ENCODE measurements at regions not wholly inside any gene's neighbourhood (a gene's known extent, or its start where the extent isn't known, plus 50 kb on each side); places are given as distances from the start of the nearest gene placed in this dataset.

DNA sequence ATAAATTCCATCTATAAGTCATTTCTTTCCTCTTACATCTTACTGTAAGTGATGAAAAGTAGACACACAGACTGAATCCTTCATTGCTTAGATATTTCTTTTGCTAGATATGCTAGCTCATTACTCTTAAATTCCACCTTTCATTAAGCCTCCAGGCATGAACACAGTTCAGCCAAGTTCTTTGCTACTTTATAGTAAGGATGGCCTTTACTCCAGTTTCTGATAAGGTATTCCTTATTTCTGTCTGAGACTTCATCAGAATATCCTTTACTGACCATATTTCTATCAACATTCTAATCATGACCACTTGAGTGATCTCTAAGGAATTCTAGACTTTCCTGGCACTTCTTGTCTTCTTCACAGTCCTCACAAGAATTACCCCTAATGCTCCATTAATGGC, 191.7 kb upstream of the KCTD3 start (continued):
- TF ChIP-seq, protein P1, sequence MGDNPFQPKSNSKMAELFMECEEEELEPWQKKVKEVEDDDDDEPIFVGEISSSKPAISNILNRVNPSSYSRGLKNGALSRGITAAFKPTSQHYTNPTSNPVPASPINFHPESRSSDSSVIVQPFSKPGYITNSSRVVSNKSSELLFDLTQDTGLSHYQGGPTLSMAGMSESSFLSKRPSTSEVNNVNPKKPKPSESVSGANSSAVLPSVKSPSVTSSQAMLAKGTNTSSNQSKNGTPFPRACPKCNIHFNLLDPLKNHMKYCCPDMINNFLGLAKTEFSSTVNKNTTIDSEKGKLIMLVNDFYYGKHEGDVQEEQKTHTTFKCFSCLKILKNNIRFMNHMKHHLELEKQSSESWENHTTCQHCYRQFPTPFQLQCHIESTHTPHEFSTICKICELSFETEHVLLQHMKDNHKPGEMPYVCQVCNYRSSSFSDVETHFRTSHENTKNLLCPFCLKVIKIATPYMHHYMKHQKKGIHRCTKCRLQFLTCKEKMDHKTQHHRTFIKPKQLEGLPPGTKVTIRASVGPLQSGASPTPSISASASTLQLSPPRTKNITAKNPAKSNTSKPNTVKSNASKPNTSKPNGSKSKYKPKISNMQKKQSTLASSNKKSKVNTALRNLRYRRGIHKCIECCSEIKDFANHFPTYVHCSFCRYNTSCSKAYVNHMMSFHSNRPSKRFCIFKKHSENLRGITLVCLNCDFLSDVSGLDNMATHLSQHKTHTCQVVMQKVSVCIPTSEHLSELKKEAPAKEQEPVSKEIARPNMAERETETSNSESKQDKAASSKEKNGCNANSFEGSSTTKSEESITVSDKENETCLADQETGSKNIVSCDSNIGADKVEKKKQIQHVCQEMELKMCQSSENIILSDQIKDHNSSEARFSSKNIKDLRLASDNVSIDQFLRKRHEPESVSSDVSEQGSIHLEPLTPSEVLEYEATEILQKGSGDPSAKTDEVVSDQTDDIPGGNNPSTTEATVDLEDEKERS (tag by site-specific recombination; IDR thresholded peaks at IDR 0.05) = no peak
- TF ChIP-seq ZNF221 (tag by site-specific recombination; IDR thresholded peaks at IDR 0.05; ENCODE audit: borderline replicate concordance) (no peak), ZNF423 (tag by site-specific recombination; IDR thresholded peaks at IDR 0.05) (no peak), REST (tag by site-specific recombination; IDR thresholded peaks at IDR 0.05) (no peak), ZNF639 (tag by site-specific recombination; IDR thresholded peaks at IDR 0.05) (no peak), KLF7 (tag by site-specific recombination; IDR thresholded peaks at IDR 0.05; ENCODE audit: borderline replicate concordance) (no peak), ZNF26 (tag by site-specific recombination; IDR thresholded peaks at IDR 0.05) (no peak)

DNA sequence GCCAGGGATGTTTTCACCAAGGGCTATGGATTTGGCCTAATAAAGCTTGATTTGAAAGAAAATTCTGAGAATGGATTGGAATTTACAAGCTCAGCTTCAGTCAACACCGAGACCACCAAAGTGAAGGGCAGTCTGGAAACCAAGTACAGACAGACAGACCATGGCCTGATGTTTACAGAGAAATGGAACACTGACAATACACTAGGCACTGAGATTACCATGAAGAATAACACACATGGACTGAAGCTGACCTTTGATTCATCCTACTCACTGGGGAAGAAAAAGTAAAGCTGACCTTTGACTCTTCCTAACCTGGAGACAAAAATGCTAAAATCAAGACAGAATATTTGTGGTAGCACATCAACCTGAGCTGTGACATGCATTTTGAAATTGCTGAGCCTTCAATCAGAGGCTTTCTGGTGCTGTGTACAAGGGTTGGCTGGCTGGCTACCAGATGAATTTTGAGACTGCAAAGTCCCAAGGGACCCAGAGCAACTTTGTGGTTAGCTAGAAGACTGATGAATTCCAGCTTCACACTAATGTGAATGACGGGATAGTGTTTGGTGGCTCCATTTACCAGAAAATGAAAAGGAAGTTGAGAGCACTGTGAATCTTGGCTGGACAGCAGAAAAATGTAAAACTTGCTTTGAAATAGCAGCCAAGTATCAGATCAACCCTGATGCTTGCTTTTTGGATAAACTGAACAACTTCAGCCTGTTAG, 190.4 kb upstream of the KCTD3 start:
- CTCF ChIA-PET = no interaction called here
- no peaks in the 10 kb centered on the region for H3K9me3 ChIP-seq (ENCODE audit: control insufficient read depth, insufficient read depth, low read depth, low read length)
- no peak overlapping the region for H3K27ac ChIP-seq (ENCODE audit: extremely low read depth, low read depth, low read length)
- TF ChIP-seq ZNF184 (tag by site-specific recombination; IDR thresholded peaks at IDR 0.05) = no peak
- no peak for TF ChIP-seq ZNF266 (tag by site-specific recombination; IDR thresholded peaks at IDR 0.05; ENCODE audit: low read depth)
- TF ChIP-seq ZNF670 (tag by site-specific recombination; IDR thresholded peaks at IDR 0.05; ENCODE audit: low read depth) = no peak
- no peak for TF ChIP-seq ZNF664 (tag by site-specific recombination; IDR thresholded peaks at IDR 0.05)
- TF ChIP-seq ZNF48 (tag by site-specific recombination; IDR thresholded peaks at IDR 0.05) = no peak
- no peaks in the 10 kb centered on the region for H3K36me3 ChIP-seq (ENCODE audit: control insufficient read depth in 2 of 2, insufficient read depth in 1 of 2, low read length in 2 of 2)
- H3K4me3 ChIP-seq (ENCODE audit: low read depth, low read length) = no peak overlapping the region
- H3K4me1 ChIP-seq (ENCODE audit: control insufficient read depth, insufficient read depth, low read length) = no peaks in the 10 kb centered on the region
- POLR2A ChIA-PET = no interaction called here

- POLR2A ChIA-PET = no interaction called here
- CTCF ChIA-PET = no interaction called here
- no peaks in the 10 kb centered on the region for H3K9me3 ChIP-seq (ENCODE audit: control insufficient read depth, insufficient read depth, low read depth, low read length)
- no peaks in the 10 kb centered on the region for H3K4me1 ChIP-seq (ENCODE audit: control insufficient read depth, insufficient read depth, low read length)
- no peaks in the 10 kb centered on the region for H3K36me3 ChIP-seq (ENCODE audit: control insufficient read depth in 2 of 2, insufficient read depth in 1 of 2, low read length in 2 of 2)
- no peak overlapping the region for H3K4me3 ChIP-seq (ENCODE audit: low read depth, low read length)
- H3K27ac ChIP-seq (ENCODE audit: extremely low read depth, low read depth, low read length) = no peak overlapping the region
- TF ChIP-seq ZNF701 (tag by site-specific recombination; IDR thresholded peaks at IDR 0.05) (no peak), ZNF311 (tag by site-specific recombination; IDR thresholded peaks at IDR 0.05; ENCODE audit: borderline replicate concordance) (no peak), ZNF133 (tag by site-specific recombination; IDR thresholded peaks at IDR 0.05) (no peak), ZFP69B (tag by site-specific recombination; IDR thresholded peaks at IDR 0.05) (no peak), ZNF155 (tag by site-specific recombination; IDR thresholded peaks at IDR 0.05) (no peak), ZNF623 (tag by site-specific recombination; IDR thresholded peaks at IDR 0.05) (no peak), ZNF610 (tag by site-specific recombination; IDR thresholded peaks at IDR 0.05; ENCODE audit: borderline replicate concordance) (no peak), SP2 (tag by site-specific recombination; IDR thresholded peaks at IDR 0.05) (no peak), YY1 (tag by site-specific recombination; IDR thresholded peaks at IDR 0.05) (no peak), ZNF416 (tag by site-specific recombination; IDR thresholded peaks at IDR 0.05) (no peak), ZNF114 (tag by site-specific recombination; IDR thresholded peaks at IDR 0.05) (no peak), ZBTB48 (tag by site-specific recombination; IDR thresholded peaks at IDR 0.05) (no peak), ZNF335 (tag by site-specific recombination; conservative IDR thresholded peaks at IDR 0.05) (no peak), ZNF768 (tag by site-specific recombination; IDR thresholded peaks at IDR 0.05) (no peak)
Observed at GRCh38 chr1:215377746-215378145, 189.4 kb upstream of the KCTD3 start.

Measured in HEK293 (cell line).